ENCODE measurements at regions not wholly inside any gene's neighbourhood (a gene's known extent, or its start where the extent isn't known, plus 50 kb on each side); places are given as distances from the start of the nearest gene placed in this dataset.

- TF ChIP-seq CTCF (conservative IDR thresholded peaks at IDR 0.05 in 1 of 2, IDR thresholded peaks at IDR 0.05 in 1 of 2; ENCODE audit: low read depth in 1 of 2, low read length in 2 of 2) (no peak), EZH2 (IDR thresholded peaks at IDR 0.05; ENCODE audit: low read length, missing control alignments) (no peak)
Observed at GRCh38 chr4:114267976-114268375, 288.5 kb upstream of the ARSJ start.

Measured in fibroblast of lung (primary cell).